ENCODE measurements at regions not wholly inside any gene's neighbourhood (a gene's known extent, or its start where the extent isn't known, plus 50 kb on each side); places are given as distances from the start of the nearest gene placed in this dataset.

DNA sequence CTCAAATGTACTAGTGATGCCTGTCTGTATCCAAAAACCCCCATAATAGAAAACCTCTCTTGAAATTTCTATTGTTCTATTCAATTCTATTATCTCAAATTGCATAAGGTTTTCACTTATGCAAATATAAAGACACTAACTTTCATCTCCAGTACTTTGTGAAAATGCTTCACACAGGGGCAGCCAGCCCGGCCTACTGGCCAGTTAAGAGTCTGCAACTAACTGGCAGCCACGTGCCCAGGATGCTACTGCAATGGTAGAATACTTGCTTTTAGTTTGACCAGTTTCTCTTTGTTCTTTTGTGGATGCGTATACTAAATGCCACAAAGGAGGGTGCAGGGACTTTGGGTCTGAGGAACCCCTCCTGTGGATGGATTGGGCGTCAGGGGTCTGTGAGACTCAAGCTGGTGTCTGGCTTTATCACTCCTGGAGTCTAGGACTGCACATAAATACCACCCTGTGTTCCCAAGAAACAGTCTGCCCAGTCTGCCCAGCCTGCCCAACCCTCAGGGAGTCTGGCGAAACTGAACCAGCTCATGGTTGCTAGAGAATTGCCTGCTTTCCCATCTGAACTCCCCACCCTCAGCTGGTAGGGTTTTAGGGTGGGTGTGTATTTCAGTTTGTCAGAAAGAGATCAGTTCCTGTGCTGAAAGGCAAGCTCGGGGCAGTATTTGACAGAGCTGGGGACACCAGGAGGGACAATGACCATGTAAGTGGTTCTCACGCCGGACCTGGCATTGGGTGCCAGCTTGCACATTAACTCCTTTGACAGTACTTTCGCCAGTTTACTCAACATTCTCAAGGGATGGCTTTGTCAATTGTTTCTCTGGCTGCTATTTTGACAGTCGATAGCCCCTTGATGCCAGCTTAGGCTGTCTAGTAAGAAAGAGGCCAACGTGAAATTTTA is 558.2 kb upstream of the JAG1 start:
- Histone ChIP-seq H3K4me1 (ENCODE audit: control extremely low read depth in 1 of 4, control insufficient read depth in 4 of 4, insufficient read depth in 4 of 4, low read length in 3 of 4) (peaks cover 0 to 4% (median 0%) of the 10 kb centered on the region in 4 experiments), H3K36me3 (ENCODE audit: control insufficient read depth in 4 of 4, insufficient read depth in 4 of 4, low read length in 3 of 4) (no peaks in the 10 kb centered on the region), H3K27me3 (replicated peaks in 2 of 5; ENCODE audit: control insufficient read depth in 4 of 5, insufficient read depth in 5 of 5, low read length in 4 of 5) (no peaks in the 10 kb centered on the region), H3K4me3 (ENCODE audit: control insufficient read depth in 1 of 7, extremely low read depth in 1 of 7, insufficient read depth in 4 of 7, low read depth in 2 of 7, low read length in 6 of 7) (no peak overlapping the region), H3K9me3 (ENCODE audit: control extremely low read depth in 1 of 5, control insufficient read depth in 4 of 5, insufficient read depth in 2 of 5, low read depth in 1 of 5, low read length in 4 of 5) (peaks cover 0 to 1% (median 0%) of the 10 kb centered on the region in 5 experiments), H3K27ac (ENCODE audit: insufficient read depth in 1 of 2, low read depth in 1 of 2, low read length in 2 of 2, poor library complexity in 1 of 2, severe bottlenecking in 2 of 2) (no peak overlapping the region)
- POLR2A ChIA-PET, result no interaction called here
- CTCF ChIA-PET, result no interaction called here
- DNase-seq, result no peak
- 94% methylated on average over 8 of the region's 11 CpGs for WGBS (ENCODE audit: insufficient coverage)

DNA sequence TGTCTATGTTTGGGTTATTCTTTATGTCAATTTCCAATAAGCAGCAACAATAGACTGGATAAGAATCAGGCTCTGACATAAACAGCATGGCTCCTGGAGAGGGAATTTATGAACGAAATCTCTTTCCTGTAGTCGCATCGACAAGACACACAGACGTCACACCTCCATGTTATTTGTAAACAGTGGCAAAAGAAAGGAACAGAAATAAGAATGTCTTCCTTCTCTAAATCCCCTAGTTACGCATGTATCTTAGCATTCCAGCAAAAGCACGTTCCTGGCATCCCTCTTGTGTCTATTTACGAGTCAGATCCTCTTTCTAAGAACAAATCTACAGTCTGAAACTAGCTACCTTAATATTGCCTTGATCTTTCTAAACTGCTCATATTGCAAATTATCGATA is 559.1 kb upstream of the JAG1 start:
- ChIA-PET CTCF (no interaction called here), POLR2A (no interaction called here)
- 100% methylated on average over 2 of the region's 8 CpGs for WGBS (ENCODE audit: insufficient coverage)
- Histone ChIP-seq H3K4me1 (ENCODE audit: control extremely low read depth in 1 of 4, control insufficient read depth in 4 of 4, insufficient read depth in 4 of 4, low read length in 3 of 4) (peaks cover 0 to 4% (median 0%) of the 10 kb centered on the region in 4 experiments), H3K27me3 (replicated peaks in 2 of 5; ENCODE audit: control insufficient read depth in 4 of 5, insufficient read depth in 5 of 5, low read length in 4 of 5) (no peaks in the 10 kb centered on the region), H3K4me3 (ENCODE audit: control insufficient read depth in 1 of 7, extremely low read depth in 1 of 7, insufficient read depth in 4 of 7, low read depth in 2 of 7, low read length in 6 of 7) (no peak overlapping the region), H3K27ac (ENCODE audit: insufficient read depth in 1 of 2, low read depth in 1 of 2, low read length in 2 of 2, poor library complexity in 1 of 2, severe bottlenecking in 2 of 2) (no peak overlapping the region), H3K9me3 (ENCODE audit: control extremely low read depth in 1 of 5, control insufficient read depth in 4 of 5, insufficient read depth in 2 of 5, low read depth in 1 of 5, low read length in 4 of 5) (peaks cover 0 to 1% (median 0%) of the 10 kb centered on the region in 5 experiments), H3K36me3 (ENCODE audit: control insufficient read depth in 4 of 4, insufficient read depth in 4 of 4, low read length in 3 of 4) (no peaks in the 10 kb centered on the region)
- DNase-seq, result no peak

DNA sequence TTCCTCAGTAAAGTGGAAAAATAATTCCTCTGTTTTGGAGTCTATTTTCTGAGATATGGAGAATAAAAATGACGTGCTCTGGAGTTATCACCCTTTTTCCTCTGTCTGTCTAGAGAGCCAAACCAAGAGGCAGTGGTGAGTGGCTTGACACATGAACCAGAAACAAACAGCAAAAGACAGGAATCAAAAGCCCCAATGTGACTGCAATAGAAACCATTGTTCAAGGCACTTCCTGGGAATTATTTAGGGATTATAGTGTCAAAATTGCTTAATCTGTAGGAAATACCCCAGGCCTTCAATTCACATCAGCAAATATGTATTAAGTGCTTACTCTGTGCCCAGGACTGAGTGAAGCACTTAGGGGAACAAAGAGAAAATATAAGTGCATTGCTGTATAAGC is 560.4 kb upstream of the JAG1 start:
- DNase-seq, result no peak
- Histone ChIP-seq H3K27me3 (replicated peaks in 2 of 5; ENCODE audit: control insufficient read depth in 4 of 5, insufficient read depth in 5 of 5, low read length in 4 of 5) (no peaks in the 10 kb centered on the region), H3K4me1 (ENCODE audit: control extremely low read depth in 1 of 4, control insufficient read depth in 4 of 4, insufficient read depth in 4 of 4, low read length in 3 of 4) (peaks cover 0 to 4% (median 0%) of the 10 kb centered on the region in 4 experiments), H3K9me3 (ENCODE audit: control extremely low read depth in 1 of 5, control insufficient read depth in 4 of 5, insufficient read depth in 2 of 5, low read depth in 1 of 5, low read length in 4 of 5) (peaks cover 0 to 1% (median 0%) of the 10 kb centered on the region in 5 experiments), H3K27ac (ENCODE audit: insufficient read depth in 1 of 2, low read depth in 1 of 2, low read length in 2 of 2, poor library complexity in 1 of 2, severe bottlenecking in 2 of 2) (no peak overlapping the region), H3K4me3 (ENCODE audit: control insufficient read depth in 1 of 7, extremely low read depth in 1 of 7, insufficient read depth in 4 of 7, low read depth in 2 of 7, low read length in 6 of 7) (no peak overlapping the region), H3K36me3 (ENCODE audit: control insufficient read depth in 4 of 4, insufficient read depth in 4 of 4, low read length in 3 of 4) (no peaks in the 10 kb centered on the region)
- 100% methylated on average over 1 of the region's 1 CpG for WGBS (ENCODE audit: insufficient coverage)
- POLR2A ChIA-PET, result no interaction called here
- CTCF ChIA-PET, result no interaction called here

DNA sequence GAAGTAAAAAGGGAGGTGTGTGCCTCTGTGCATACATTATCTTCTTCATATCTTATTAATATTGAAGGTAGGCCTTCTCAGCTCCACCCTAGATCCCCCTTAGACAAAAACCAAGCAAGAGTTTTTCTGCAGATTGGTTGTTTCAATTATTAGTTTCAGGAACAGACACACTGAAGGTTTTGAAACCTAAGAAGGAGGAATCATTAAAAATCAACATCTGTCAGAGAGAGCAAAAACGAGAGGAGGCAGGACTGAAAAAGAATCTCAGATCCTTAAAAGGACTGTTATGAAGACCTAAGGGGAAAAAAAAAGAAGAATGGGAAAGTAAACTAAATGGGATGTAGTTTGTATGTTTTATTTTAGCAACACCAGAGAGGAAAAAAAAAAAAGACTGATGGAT is 560.8 kb upstream of the JAG1 start:
- peaks cover 0 to 1% (median 0%) of the 10 kb centered on the region in 5 experiments for H3K9me3 ChIP-seq (ENCODE audit: control extremely low read depth in 1 of 5, control insufficient read depth in 4 of 5, insufficient read depth in 2 of 5, low read depth in 1 of 5, low read length in 4 of 5)
- H3K36me3 ChIP-seq (ENCODE audit: control insufficient read depth in 4 of 4, insufficient read depth in 4 of 4, low read length in 3 of 4), result no peaks in the 10 kb centered on the region
- DNase-seq, result no peak
- no peak overlapping the region for H3K27ac ChIP-seq (ENCODE audit: insufficient read depth in 1 of 2, low read depth in 1 of 2, low read length in 2 of 2, poor library complexity in 1 of 2, severe bottlenecking in 2 of 2)
- POLR2A ChIA-PET, result no interaction called here
- 80% methylated on average over 1 of the region's 1 CpG for WGBS (ENCODE audit: insufficient coverage)
- H3K27me3 ChIP-seq (replicated peaks in 2 of 5; ENCODE audit: control insufficient read depth in 4 of 5, insufficient read depth in 5 of 5, low read length in 4 of 5), result no peaks in the 10 kb centered on the region
- CTCF ChIA-PET, result no interaction called here
- H3K4me3 ChIP-seq (ENCODE audit: control insufficient read depth in 1 of 7, extremely low read depth in 1 of 7, insufficient read depth in 4 of 7, low read depth in 2 of 7, low read length in 6 of 7), result no peak overlapping the region
- peaks cover 0 to 4% (median 0%) of the 10 kb centered on the region in 4 experiments for H3K4me1 ChIP-seq (ENCODE audit: control extremely low read depth in 1 of 4, control insufficient read depth in 4 of 4, insufficient read depth in 4 of 4, low read length in 3 of 4)

DNA sequence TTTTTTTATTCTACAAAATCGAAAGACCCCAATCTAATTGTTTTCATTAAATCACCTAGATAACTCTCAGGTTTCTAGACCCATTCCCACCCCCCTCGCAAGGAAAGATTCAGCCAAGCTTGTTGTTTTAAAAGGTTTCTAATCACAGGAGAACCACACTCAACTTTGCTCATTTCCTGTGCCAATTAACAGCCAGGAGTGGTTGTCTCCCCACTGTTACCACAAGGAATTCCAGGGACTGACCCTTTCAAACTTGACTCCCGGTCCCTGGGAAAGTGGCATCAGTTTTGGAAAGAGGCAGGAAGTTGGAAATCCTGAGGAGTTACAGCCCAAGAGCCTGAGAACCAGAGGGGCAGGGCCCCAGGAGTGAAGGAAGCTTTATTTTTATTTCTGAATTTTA is 561.3 kb upstream of the JAG1 start:
- Histone ChIP-seq H3K9me3 (ENCODE audit: control extremely low read depth in 1 of 5, control insufficient read depth in 4 of 5, insufficient read depth in 2 of 5, low read depth in 1 of 5, low read length in 4 of 5) (peaks cover 0 to 1% (median 0%) of the 10 kb centered on the region in 5 experiments), H3K4me1 (ENCODE audit: control extremely low read depth in 1 of 4, control insufficient read depth in 4 of 4, insufficient read depth in 4 of 4, low read length in 3 of 4) (peaks cover 0 to 4% (median 0%) of the 10 kb centered on the region in 4 experiments), H3K27me3 (replicated peaks in 2 of 5; ENCODE audit: control insufficient read depth in 4 of 5, insufficient read depth in 5 of 5, low read length in 4 of 5) (no peaks in the 10 kb centered on the region), H3K27ac (ENCODE audit: insufficient read depth in 1 of 2, low read depth in 1 of 2, low read length in 2 of 2, poor library complexity in 1 of 2, severe bottlenecking in 2 of 2) (no peak overlapping the region), H3K36me3 (ENCODE audit: control insufficient read depth in 4 of 4, insufficient read depth in 4 of 4, low read length in 3 of 4) (no peaks in the 10 kb centered on the region), H3K4me3 (ENCODE audit: control insufficient read depth in 1 of 7, extremely low read depth in 1 of 7, insufficient read depth in 4 of 7, low read depth in 2 of 7, low read length in 6 of 7) (no peak overlapping the region)
- WGBS (ENCODE audit: insufficient coverage), result 100% methylated on average over 2 of the region's 3 CpGs
- POLR2A ChIA-PET, result no interaction called here
- CTCF ChIA-PET, result interaction anchor here (1.0 kb wide), 1 partner anchor 26 kb away, joined by 3 read pairs; no protein-coding TSS in a partner anchor
- DNase-seq, result no peak

DNA sequence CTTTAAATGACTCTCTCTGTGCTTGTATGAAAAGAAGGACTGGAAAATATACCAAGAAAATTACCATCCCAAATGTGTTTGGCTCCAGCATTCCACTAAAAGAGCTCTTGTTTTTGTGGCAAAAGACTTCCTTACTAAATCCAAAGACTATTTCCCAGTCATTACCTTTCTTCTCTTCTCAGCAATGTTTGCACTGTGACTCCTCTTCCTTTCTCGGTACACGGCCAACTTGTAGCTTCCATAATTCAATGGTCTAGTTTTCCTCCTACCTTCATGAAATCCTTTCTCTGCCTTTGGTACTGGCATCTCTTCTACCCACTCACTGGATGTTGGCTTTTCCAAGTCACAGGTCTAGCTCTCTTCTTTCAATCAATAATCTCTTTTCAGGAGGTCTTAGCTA is 568.5 kb upstream of the JAG1 start:
- POLR2A ChIA-PET, result no interaction called here
- CTCF ChIA-PET, result interaction anchor here (1.0 to 1.1 kb wide), 2 partner anchors 17 to 266 kb away, joined by 3 to 6 read pairs; no protein-coding TSS in a partner anchor
- H3K9me3 ChIP-seq (ENCODE audit: control extremely low read depth in 1 of 5, control insufficient read depth in 4 of 5, insufficient read depth in 2 of 5, low read depth in 1 of 5, low read length in 4 of 5), result no peaks in the 10 kb centered on the region

DNA sequence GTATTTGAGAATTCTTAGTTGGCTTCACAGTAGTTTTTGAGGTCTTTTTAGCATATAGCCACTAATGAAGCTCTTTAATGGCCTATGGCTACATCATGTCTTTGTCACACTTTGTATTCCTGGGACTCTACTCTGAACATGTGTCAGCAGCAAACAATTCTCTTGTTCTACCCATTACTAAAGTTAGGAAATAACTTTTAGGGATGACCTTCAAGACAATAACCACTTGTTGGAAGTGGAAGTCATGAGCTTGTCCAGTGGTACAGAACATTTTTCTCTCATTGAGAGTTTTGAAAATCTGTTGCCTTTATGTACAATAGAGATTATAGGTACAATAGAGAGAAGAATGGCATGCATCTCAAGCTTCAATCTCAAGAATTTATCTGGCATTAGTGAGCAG is 571.6 kb upstream of the JAG1 start:
- Histone ChIP-seq H3K27me3 (replicated peaks in 2 of 5; ENCODE audit: control insufficient read depth in 4 of 5, insufficient read depth in 5 of 5, low read length in 4 of 5) (peaks cover 0 to 23% (median 7%) of the 10 kb centered on the region in 5 experiments), H3K27ac (ENCODE audit: insufficient read depth in 1 of 2, low read depth in 1 of 2, low read length in 2 of 2, poor library complexity in 1 of 2, severe bottlenecking in 2 of 2) (no peak overlapping the region), H3K4me1 (ENCODE audit: control extremely low read depth in 1 of 4, control insufficient read depth in 4 of 4, insufficient read depth in 4 of 4, low read length in 3 of 4) (peaks cover 3 to 34% (median 13%) of the 10 kb centered on the region in 4 experiments), H3K36me3 (ENCODE audit: control insufficient read depth in 4 of 4, insufficient read depth in 4 of 4, low read length in 3 of 4) (no peaks in the 10 kb centered on the region), H3K4me3 (ENCODE audit: control insufficient read depth in 1 of 7, extremely low read depth in 1 of 7, insufficient read depth in 4 of 7, low read depth in 2 of 7, low read length in 6 of 7) (no peak overlapping the region), H3K9me3 (ENCODE audit: control extremely low read depth in 1 of 5, control insufficient read depth in 4 of 5, insufficient read depth in 2 of 5, low read depth in 1 of 5, low read length in 4 of 5) (no peaks in the 10 kb centered on the region)
- ChIA-PET POLR2A (no interaction called here), CTCF (interaction anchor here (0.7 kb wide), 1 partner anchor 617 kb away, joined by 3 read pairs; no protein-coding TSS in a partner anchor)
- DNase-seq, result no peak

More for the DNA sequence above, 568.5 kb upstream of the JAG1 start:
- no peak overlapping the region for H3K27ac ChIP-seq (ENCODE audit: insufficient read depth in 1 of 2, low read depth in 1 of 2, low read length in 2 of 2, poor library complexity in 1 of 2, severe bottlenecking in 2 of 2)
- WGBS (ENCODE audit: insufficient coverage), result 100% methylated on average over 2 of the region's 2 CpGs
- no peak for DNase-seq
- H3K4me3 ChIP-seq (ENCODE audit: control insufficient read depth in 1 of 7, extremely low read depth in 1 of 7, insufficient read depth in 4 of 7, low read depth in 2 of 7, low read length in 6 of 7), result no peak overlapping the region
- H3K36me3 ChIP-seq (ENCODE audit: control insufficient read depth in 4 of 4, insufficient read depth in 4 of 4, low read length in 3 of 4), result no peaks in the 10 kb centered on the region
- H3K27me3 ChIP-seq (replicated peaks in 2 of 5; ENCODE audit: control insufficient read depth in 4 of 5, insufficient read depth in 5 of 5, low read length in 4 of 5), result peaks cover 0 to 5% (median 0%) of the 10 kb centered on the region in 5 experiments
- peaks cover 3 to 21% (median 13%) of the 10 kb centered on the region in 4 experiments for H3K4me1 ChIP-seq (ENCODE audit: control extremely low read depth in 1 of 4, control insufficient read depth in 4 of 4, insufficient read depth in 4 of 4, low read length in 3 of 4)
